Calu3 (cell line): ENCODE measurements at regions not wholly inside any gene's neighbourhood (a gene's known extent, or its start where the extent isn't known, plus 50 kb on each side); places are given as distances from the start of the nearest gene placed in this dataset.

ENCODE experiments used
- BruUV-seq: library from RNA; stranded (reverse); fragments of 400-500 nt; replicated peaks from 2 replicates; lab custom pipeline; 2021; lab: Mats Ljungman, UMichigan
- CTCF ChIA-PET: fragments of 300-600 bp; sonication (Branson Sonifier 250); formaldehyde crosslinking; loops from one replicate; lab custom pipeline; 2022; ENCODE audit warnings: antibody characterized with exemption; lab: Charles Lee
- DNase-seq: peaks from one replicate; pipeline ENCODE4 v3.0.0; 2022
- H3K27ac Mint-ChIP-seq: one replicate; pipeline ENCODE4 v1.8.0; 2022; ENCODE audit warnings: mixed read lengths; ENCODE audit not compliant: unreplicated experiment
- H3K27me3 Mint-ChIP-seq: one replicate; pipeline ENCODE4 v1.8.0; 2022; ENCODE audit warnings: mixed read lengths; ENCODE audit not compliant: unreplicated experiment
- H3K36me3 Mint-ChIP-seq: one replicate; pipeline ENCODE4 v1.8.0; 2022; ENCODE audit warnings: mild to moderate bottlenecking, moderate library complexity, mixed read lengths; ENCODE audit not compliant: insufficient read depth, unreplicated experiment
- H3K4me1 Mint-ChIP-seq: one replicate; pipeline ENCODE4 v1.8.0; 2022; ENCODE audit warnings: mild to moderate bottlenecking, low read depth, mixed read lengths; ENCODE audit not compliant: unreplicated experiment
- H3K4me3 Mint-ChIP-seq: one replicate; pipeline ENCODE4 v1.8.0; 2022; ENCODE audit warnings: mild to moderate bottlenecking, low read depth, moderate library complexity, mixed read lengths; ENCODE audit not compliant: unreplicated experiment
- H3K9me3 Mint-ChIP-seq: one replicate; pipeline ENCODE4 v1.8.0; 2022; ENCODE audit warnings: low read depth, mixed read lengths; ENCODE audit not compliant: unreplicated experiment
- intact Hi-C: fragments of 100-400 bp; cut with micrococcal nuclease; formaldehyde crosslinking; loops from one replicate; pipeline ENCODE4 v1.10.0; 2022; ENCODE audit not compliant: unreplicated experiment
- TF ChIP-seq, protein P1 (sequence below): fragments of 200-600 bp; IDR thresholded peaks from one replicate; pipeline ENCODE4 v1.8.0; 2022; ENCODE audit warnings: antibody characterized with exemption; ENCODE audit not compliant: unreplicated experiment

DNA sequence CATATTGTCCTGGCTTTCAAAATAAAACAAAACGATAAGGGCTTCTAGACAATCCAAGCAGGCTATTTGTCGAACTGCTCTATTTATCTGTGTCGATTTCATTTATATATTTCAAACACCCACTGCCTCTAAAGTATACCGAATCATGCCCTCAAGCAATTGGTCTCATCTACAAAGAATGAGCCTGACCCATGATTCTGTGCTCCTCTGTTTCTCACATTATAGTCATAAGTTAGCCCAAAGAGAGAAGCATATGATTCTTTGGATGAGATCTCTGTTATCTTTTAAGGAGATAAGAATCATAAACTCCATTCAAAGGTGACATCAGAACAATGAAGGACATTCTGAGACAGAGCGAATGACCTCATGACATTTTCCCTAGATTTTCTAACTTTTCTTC is 191.1 kb downstream of the MAP2K6 start:
- intact Hi-C loops = no loop called here
- BruUV-seq = no TSS peak

DNA sequence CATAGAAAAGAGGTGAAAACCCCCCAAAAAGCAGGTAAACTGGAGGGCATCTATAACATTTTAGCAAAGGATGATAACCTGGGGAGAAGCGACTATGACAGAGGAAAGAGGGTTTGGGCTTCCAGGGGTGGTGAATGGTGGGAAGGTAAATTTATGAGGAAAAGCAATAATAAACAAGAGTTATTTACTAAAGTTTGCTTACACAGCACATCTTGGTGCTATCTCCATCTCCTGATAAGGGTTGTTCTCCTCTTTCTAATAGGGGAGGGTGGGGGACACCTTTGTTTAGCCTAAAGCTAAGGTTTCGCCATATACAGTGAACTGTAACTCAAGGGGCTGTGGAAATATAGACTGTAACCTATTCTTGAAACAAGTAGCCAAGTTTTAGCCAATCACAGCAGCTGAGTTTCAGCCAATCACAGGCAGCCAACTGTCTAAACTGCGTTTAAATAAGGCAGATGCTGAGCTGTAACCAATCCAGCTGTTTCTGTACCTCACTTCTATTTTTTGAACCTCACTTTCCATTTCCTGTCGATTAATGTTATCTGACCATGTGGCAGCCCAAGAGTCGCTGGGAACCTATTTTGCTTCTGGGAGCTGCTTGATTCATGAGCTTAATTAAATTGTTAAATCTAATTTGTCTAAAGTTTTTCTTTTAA is 191.8 kb downstream of the MAP2K6 start:
- intact Hi-C loops = loop anchor here (2.0 kb wide), 1 partner anchor 539 kb away; no protein-coding TSS in a partner anchor
- peaks cover 2% of the 10 kb centered on the region for H3K9me3 Mint-ChIP-seq
- H3K27me3 Mint-ChIP-seq = no peaks in the 10 kb centered on the region
- H3K36me3 Mint-ChIP-seq = no peaks in the 10 kb centered on the region
- no TSS peak for BruUV-seq
- H3K4me3 Mint-ChIP-seq = no peak overlapping the region
- no peak overlapping the region for H3K27ac Mint-ChIP-seq
- CTCF ChIA-PET = interaction anchor here (1.4 kb wide), 1 partner anchor 1023 kb away, joined by 3 read pairs; no protein-coding TSS in a partner anchor
- DNase-seq = no peak
- no peaks in the 10 kb centered on the region for H3K4me1 Mint-ChIP-seq
- TF ChIP-seq, protein P1, sequence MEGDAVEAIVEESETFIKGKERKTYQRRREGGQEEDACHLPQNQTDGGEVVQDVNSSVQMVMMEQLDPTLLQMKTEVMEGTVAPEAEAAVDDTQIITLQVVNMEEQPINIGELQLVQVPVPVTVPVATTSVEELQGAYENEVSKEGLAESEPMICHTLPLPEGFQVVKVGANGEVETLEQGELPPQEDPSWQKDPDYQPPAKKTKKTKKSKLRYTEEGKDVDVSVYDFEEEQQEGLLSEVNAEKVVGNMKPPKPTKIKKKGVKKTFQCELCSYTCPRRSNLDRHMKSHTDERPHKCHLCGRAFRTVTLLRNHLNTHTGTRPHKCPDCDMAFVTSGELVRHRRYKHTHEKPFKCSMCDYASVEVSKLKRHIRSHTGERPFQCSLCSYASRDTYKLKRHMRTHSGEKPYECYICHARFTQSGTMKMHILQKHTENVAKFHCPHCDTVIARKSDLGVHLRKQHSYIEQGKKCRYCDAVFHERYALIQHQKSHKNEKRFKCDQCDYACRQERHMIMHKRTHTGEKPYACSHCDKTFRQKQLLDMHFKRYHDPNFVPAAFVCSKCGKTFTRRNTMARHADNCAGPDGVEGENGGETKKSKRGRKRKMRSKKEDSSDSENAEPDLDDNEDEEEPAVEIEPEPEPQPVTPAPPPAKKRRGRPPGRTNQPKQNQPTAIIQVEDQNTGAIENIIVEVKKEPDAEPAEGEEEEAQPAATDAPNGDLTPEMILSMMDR = no peak

More for the DNA sequence above, 191.1 kb downstream of the MAP2K6 start:
- no peak for DNase-seq
- Mint-ChIP-seq H3K4me1 (no peaks in the 10 kb centered on the region), H3K27ac (no peak overlapping the region), H3K9me3 (no peaks in the 10 kb centered on the region), H3K27me3 (no peaks in the 10 kb centered on the region), H3K36me3 (no peaks in the 10 kb centered on the region), H3K4me3 (no peak overlapping the region)
- CTCF ChIA-PET = no interaction called here
- TF ChIP-seq, protein P1 = no peak

DNA sequence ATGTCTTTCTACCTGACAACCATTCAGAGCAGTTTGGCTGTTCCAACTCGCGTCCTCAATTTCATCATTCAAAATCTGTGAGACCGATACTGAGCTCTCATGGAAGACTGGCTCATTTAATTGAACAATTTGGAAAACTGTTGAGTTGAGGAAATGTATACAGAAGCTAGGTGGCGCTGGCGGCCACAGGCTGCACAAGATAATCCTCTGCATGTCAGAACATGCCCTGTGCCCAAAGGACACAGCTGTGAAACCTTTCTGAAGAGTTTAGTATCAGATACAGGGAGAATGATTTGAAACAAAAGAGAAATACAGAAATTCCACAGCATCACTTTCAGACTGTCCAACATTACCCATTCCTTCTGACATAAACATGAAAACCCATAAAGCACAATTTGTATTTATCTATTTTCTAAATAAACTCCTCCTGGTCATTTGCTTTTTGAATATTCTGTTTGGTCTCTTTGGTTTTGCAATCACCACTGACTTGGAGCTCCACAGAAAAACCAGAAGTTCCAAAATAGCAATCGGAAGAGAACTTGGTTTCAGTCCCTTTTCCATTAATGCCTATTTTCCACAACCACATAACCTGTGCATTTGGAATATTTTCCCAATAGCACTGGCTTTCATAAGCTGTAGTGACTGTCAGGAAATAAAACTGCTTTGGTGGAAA is 192.8 kb downstream of the MAP2K6 start:
- CTCF ChIA-PET = interaction anchor here (0.5 to 1.4 kb wide), 2 partner anchors 38 to 1022 kb away, joined by 3 read pairs; no protein-coding TSS in a partner anchor
- TF ChIP-seq, protein P1 = peak; percentile 27
- Mint-ChIP-seq H3K27me3 (no peaks in the 10 kb centered on the region), H3K4me3 (no peak overlapping the region), H3K9me3 (peaks cover 4% of the 10 kb centered on the region), H3K36me3 (no peaks in the 10 kb centered on the region), H3K4me1 (no peaks in the 10 kb centered on the region), H3K27ac (no peak overlapping the region)
- peak; percentile 21 for DNase-seq
- BruUV-seq = no TSS peak
- intact Hi-C loops = loop anchor here (2.0 kb wide), 1 partner anchor 538 kb away; no protein-coding TSS in a partner anchor

DNA sequence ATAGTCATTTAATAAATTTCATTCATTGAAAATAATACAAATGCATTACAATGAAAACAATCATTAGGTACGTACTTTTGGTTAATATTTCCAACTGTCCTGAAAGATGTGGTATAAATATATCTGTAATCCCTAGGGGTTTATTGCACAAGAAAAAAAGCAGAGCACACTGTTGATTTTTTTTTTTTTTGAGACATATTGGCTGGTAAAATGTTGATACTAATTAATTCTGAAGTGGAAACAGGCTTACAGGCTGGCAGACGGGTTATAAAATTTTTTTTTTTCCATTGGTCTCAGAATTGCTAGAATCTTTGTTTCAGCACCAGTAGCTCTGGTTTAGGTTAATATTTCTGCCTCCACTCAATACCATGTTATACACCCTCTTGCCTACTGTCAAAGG is 193.6 kb downstream of the MAP2K6 start:
- no peaks in the 10 kb centered on the region for H3K27me3 Mint-ChIP-seq
- intact Hi-C loops = no loop called here
- DNase-seq = no peak
- H3K27ac Mint-ChIP-seq = no peak overlapping the region
- H3K4me3 Mint-ChIP-seq = no peak overlapping the region
- no peaks in the 10 kb centered on the region for H3K36me3 Mint-ChIP-seq
- no TSS peak for BruUV-seq
- TF ChIP-seq, protein P1 = no peak
- CTCF ChIA-PET = interaction anchor here (0.5 kb wide), 1 partner anchor 39 kb away, joined by 3 read pairs; no protein-coding TSS in a partner anchor
- no peaks in the 10 kb centered on the region for H3K4me1 Mint-ChIP-seq
- H3K9me3 Mint-ChIP-seq = peaks cover 4% of the 10 kb centered on the region
